Panc1 (cell line): ENCODE measurements at regions not wholly inside any gene's neighbourhood (a gene's known extent, or its start where the extent isn't known, plus 50 kb on each side); places are given as distances from the start of the nearest gene placed in this dataset.

Experiments used
- CTCF ChIP-seq: fragments of 450-650 bp; IDR thresholded peaks from 2 replicates; pipeline ENCODE4 v1.5.1; 2017; ENCODE audit warnings: mild to moderate bottlenecking
- POLR2AphosphoS5 ChIP-seq: IDR thresholded peaks from 2 replicates; pipeline ENCODE4 v1.6.1; 2012; ENCODE audit warnings: mild to moderate bottlenecking, low read depth, low read length, moderate library complexity
- REST ChIP-seq, 2 experiments: IDR thresholded peaks; 2 replicates each; pipeline ENCODE4 v1.6.1; 2011 to 2012; ENCODE audit warnings: low read depth in 2 of 2, control low read depth in 1 of 2, low read length in 1 of 2, mild to moderate bottlenecking in 1 of 2, moderate library complexity in 1 of 2; ENCODE audit not compliant: insufficient read depth in 1 of 2
- SIN3A ChIP-seq: IDR thresholded peaks from 2 replicates; pipeline ENCODE4 v1.6.1; 2012; ENCODE audit warnings: low read depth, mild to moderate bottlenecking, low read length, moderate library complexity, borderline replicate concordance; ENCODE audit not compliant: insufficient read depth
- TCF7L2 ChIP-seq: IDR thresholded peaks from 2 replicates; pipeline ENCODE4 v1.6.1; 2011; ENCODE audit warnings: mild to moderate bottlenecking, low read depth, low read length, inconsistent platforms

GRCh38 chr9:107566611-107567061, 77.1 kb upstream of the KLF4 start:
- TF ChIP-seq REST (IDR thresholded peaks at IDR 0.05; ENCODE audit: insufficient read depth in 1 of 2, low read depth in 2 of 2, low read length in 1 of 2) (no peak), CTCF (no peak), TCF7L2 (no peak), SIN3A (no peak), POLR2AphosphoS5 (no peak)
